ENCODE measurements at regions not wholly inside any gene's neighbourhood (a gene's known extent, or its start where the extent isn't known, plus 50 kb on each side); places are given as distances from the start of the nearest gene placed in this dataset.

DNA sequence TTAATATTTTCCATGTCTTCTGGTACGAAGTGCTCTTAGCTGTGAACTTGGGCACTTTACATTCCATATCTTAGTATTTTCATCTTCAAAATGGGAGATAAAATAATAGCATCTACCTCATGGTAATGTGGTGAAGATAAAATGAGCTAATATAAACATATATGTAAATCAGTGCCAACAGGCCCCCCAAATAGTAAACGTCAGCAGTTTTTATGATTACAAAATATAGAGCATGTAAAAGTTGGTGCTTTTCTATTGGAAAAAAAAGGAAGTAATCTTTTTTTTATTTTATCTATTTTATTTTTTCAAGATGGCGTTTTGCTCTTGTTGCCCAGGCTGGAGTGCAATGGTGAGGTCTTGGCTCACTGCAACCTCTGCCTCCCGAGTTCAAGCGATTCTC, 291.1 kb upstream of the PRDM9 start:
- no peak overlapping the region for H3K4me2 ChIP-seq (ENCODE audit: extremely low read depth, insufficient read depth, low read length)
- no peaks in the 10 kb centered on the region for H3K79me2 ChIP-seq (ENCODE audit: control insufficient read depth, insufficient read depth, low read length)
- H3K4me1 ChIP-seq (ENCODE audit: control insufficient read depth, extremely low read depth, insufficient read depth, low read length), result no peaks in the 10 kb centered on the region
- DNase-seq (ENCODE audit: low read depth in 2 of 2), result no peak
- no peak overlapping the region for H3K4me3 ChIP-seq (replicated peaks in 1 of 4; ENCODE audit: control extremely low read depth in 1 of 4, insufficient read depth in 1 of 4, low read depth in 3 of 4, low read length in 4 of 4)
- no peak overlapping the region for H2AFZ ChIP-seq (ENCODE audit: low read length)
- no peaks in the 10 kb centered on the region for H3K36me3 ChIP-seq (ENCODE audit: control insufficient read depth, insufficient read depth, low read length)
- H4K20me1 ChIP-seq (ENCODE audit: control insufficient read depth, extremely low read depth, insufficient read depth, low read length), result no peaks in the 10 kb centered on the region
- no peak for TF ChIP-seq EZH2 (IDR thresholded peaks at IDR 0.05; ENCODE audit: low read length, missing control alignments)
- TF ChIP-seq, protein P1, sequence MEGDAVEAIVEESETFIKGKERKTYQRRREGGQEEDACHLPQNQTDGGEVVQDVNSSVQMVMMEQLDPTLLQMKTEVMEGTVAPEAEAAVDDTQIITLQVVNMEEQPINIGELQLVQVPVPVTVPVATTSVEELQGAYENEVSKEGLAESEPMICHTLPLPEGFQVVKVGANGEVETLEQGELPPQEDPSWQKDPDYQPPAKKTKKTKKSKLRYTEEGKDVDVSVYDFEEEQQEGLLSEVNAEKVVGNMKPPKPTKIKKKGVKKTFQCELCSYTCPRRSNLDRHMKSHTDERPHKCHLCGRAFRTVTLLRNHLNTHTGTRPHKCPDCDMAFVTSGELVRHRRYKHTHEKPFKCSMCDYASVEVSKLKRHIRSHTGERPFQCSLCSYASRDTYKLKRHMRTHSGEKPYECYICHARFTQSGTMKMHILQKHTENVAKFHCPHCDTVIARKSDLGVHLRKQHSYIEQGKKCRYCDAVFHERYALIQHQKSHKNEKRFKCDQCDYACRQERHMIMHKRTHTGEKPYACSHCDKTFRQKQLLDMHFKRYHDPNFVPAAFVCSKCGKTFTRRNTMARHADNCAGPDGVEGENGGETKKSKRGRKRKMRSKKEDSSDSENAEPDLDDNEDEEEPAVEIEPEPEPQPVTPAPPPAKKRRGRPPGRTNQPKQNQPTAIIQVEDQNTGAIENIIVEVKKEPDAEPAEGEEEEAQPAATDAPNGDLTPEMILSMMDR (conservative IDR thresholded peaks at IDR 0.05 in 1 of 2, IDR thresholded peaks at IDR 0.05 in 1 of 2; ENCODE audit: low read depth in 1 of 2, low read length in 2 of 2), result no peak
- no peak overlapping the region for H3K27ac ChIP-seq (ENCODE audit: insufficient read depth, low read length)
- H3K9me3 ChIP-seq (ENCODE audit: control insufficient read depth, insufficient read depth, low read depth, low read length), result no peaks in the 10 kb centered on the region
- no peaks in the 10 kb centered on the region for H3K27me3 ChIP-seq (ENCODE audit: control insufficient read depth, insufficient read depth, low read length)
- H3K9ac ChIP-seq (ENCODE audit: insufficient read depth, low read length), result no peak overlapping the region

DNA sequence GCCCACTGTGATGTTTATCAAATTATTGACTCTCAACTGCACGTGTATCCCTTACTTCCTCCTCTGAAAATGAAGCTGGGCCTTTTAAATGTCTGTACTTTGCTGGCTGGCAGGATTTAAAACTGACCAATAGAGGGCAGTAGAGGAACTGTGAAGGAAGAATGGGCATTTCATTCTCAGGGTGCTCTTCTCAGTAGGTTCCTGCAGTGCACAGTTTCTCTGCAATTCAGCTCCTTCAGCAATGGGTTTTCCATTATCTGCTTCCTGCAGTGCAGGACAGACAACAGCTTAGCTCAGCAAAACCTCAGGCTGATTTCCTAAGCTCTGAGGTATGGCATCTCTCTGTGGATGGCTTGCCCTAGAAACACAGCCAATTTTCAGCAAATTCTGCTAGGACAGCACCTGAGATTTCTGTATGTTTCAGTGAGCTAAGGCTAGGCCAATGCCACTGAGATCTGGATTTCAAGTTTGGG, 298.4 kb upstream of the PRDM9 start:
- Histone ChIP-seq H3K4me3 (replicated peaks in 1 of 4; ENCODE audit: control extremely low read depth in 1 of 4, insufficient read depth in 1 of 4, low read depth in 3 of 4, low read length in 4 of 4) (no peak overlapping the region), H3K9me3 (ENCODE audit: control insufficient read depth, insufficient read depth, low read depth, low read length) (no peaks in the 10 kb centered on the region), H2AFZ (ENCODE audit: low read length) (no peak overlapping the region), H3K27me3 (ENCODE audit: control insufficient read depth, insufficient read depth, low read length) (no peaks in the 10 kb centered on the region), H4K20me1 (ENCODE audit: control insufficient read depth, extremely low read depth, insufficient read depth, low read length) (no peaks in the 10 kb centered on the region), H3K4me1 (ENCODE audit: control insufficient read depth, extremely low read depth, insufficient read depth, low read length) (no peaks in the 10 kb centered on the region), H3K9ac (ENCODE audit: insufficient read depth, low read length) (no peak overlapping the region), H3K27ac (ENCODE audit: insufficient read depth, low read length) (no peak overlapping the region), H3K4me2 (ENCODE audit: extremely low read depth, insufficient read depth, low read length) (no peak overlapping the region), H3K79me2 (ENCODE audit: control insufficient read depth, insufficient read depth, low read length) (no peaks in the 10 kb centered on the region), H3K36me3 (ENCODE audit: control insufficient read depth, insufficient read depth, low read length) (no peaks in the 10 kb centered on the region)
- DNase-seq (ENCODE audit: low read depth in 2 of 2), result peak in 1 of 2 donors; percentile 79
- TF ChIP-seq, protein P1 (conservative IDR thresholded peaks at IDR 0.05 in 1 of 2, IDR thresholded peaks at IDR 0.05 in 1 of 2; ENCODE audit: low read depth in 1 of 2, low read length in 2 of 2), result peak; percentile 26 to 83
- no peak for TF ChIP-seq EZH2 (IDR thresholded peaks at IDR 0.05; ENCODE audit: low read length, missing control alignments)

DNA sequence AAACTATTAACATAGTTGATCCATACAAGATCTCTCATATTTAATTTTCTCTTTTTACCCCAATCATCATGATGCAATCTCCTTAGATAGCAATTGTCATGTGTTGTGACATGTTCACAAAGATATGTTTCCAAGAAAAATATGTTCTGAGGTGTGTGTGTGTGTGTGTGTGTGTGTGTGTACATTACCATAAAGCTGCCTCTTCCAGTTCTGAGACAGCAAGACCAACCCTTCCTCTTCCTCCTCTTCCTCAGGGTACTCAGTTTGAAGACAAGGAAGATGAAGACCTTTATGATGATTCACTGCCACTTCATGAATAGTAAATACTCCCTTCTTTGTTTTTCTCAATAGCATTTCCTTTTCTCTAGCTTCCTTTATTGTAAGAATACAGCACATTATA, 303.3 kb upstream of the PRDM9 start:
- Histone ChIP-seq H3K4me2 (ENCODE audit: extremely low read depth, insufficient read depth, low read length) (no peak overlapping the region), H3K27me3 (ENCODE audit: control insufficient read depth, insufficient read depth, low read length) (no peaks in the 10 kb centered on the region), H3K4me3 (replicated peaks in 1 of 4; ENCODE audit: control extremely low read depth in 1 of 4, insufficient read depth in 1 of 4, low read depth in 3 of 4, low read length in 4 of 4) (no peak overlapping the region), H3K27ac (ENCODE audit: insufficient read depth, low read length) (no peak overlapping the region), H4K20me1 (ENCODE audit: control insufficient read depth, extremely low read depth, insufficient read depth, low read length) (no peaks in the 10 kb centered on the region), H3K9me3 (ENCODE audit: control insufficient read depth, insufficient read depth, low read depth, low read length) (no peaks in the 10 kb centered on the region), H3K79me2 (ENCODE audit: control insufficient read depth, insufficient read depth, low read length) (no peaks in the 10 kb centered on the region), H3K36me3 (ENCODE audit: control insufficient read depth, insufficient read depth, low read length) (no peaks in the 10 kb centered on the region), H3K9ac (ENCODE audit: insufficient read depth, low read length) (no peak overlapping the region), H2AFZ (ENCODE audit: low read length) (no peak overlapping the region), H3K4me1 (ENCODE audit: control insufficient read depth, extremely low read depth, insufficient read depth, low read length) (no peaks in the 10 kb centered on the region)
- TF ChIP-seq EZH2 (IDR thresholded peaks at IDR 0.05; ENCODE audit: low read length, missing control alignments), result no peak
- TF ChIP-seq, protein P1 (conservative IDR thresholded peaks at IDR 0.05 in 1 of 2, IDR thresholded peaks at IDR 0.05 in 1 of 2; ENCODE audit: low read depth in 1 of 2, low read length in 2 of 2), result no peak
- no peak for DNase-seq (ENCODE audit: low read depth in 2 of 2)

Measured in fibroblast of lung (primary cell).